ENCODE measurements at regions not wholly inside any gene's neighbourhood (a gene's known extent, or its start where the extent isn't known, plus 50 kb on each side); places are given as distances from the start of the nearest gene placed in this dataset.

GRCh38 chr11:86193297-86194095 is 51.1 kb upstream of the EED start:
- no peaks in the 10 kb centered on the region for H3K36me3 ChIP-seq (ENCODE audit: control insufficient read depth in 2 of 2, extremely low read depth in 1 of 2, insufficient read depth in 2 of 2, low read length in 2 of 2)
- H2AFZ ChIP-seq (ENCODE audit: low read depth, low read length): peak overlapping the region; percentile 95
- peak; percentile 84 for DNase-seq (ENCODE audit: low read depth, low spot score)
- no peaks in the 10 kb centered on the region for H3K9me3 ChIP-seq (replicated peaks; ENCODE audit: control insufficient read depth, insufficient read depth, low read length)
- dilution Hi-C loops (cut with MboI; ENCODE audit: extremely low pct_ligation_motif_present, low sequenced_read_pairs): no loop called here
- ChIA-PET POLR2A (interaction anchor here (0.9 to 2.1 kb wide), 3 partner anchors 20 to 126 kb away, joined by 4 to 18 read pairs (median 8); partner anchors contain the start of gene PICALM), CTCF (interaction anchor here (0.7 to 12.0 kb wide), 53 partner anchors 11 to 338 kb away, joined by 3 to 213 read pairs (median 5); partner anchors contain the start of genes CCDC83 and PICALM)
- H3K27me3 ChIP-seq (ENCODE audit: control insufficient read depth in 2 of 2, insufficient read depth in 2 of 2, low read length in 2 of 2): no peaks in the 10 kb centered on the region
- H3K4me1 ChIP-seq (ENCODE audit: control insufficient read depth, extremely low read depth, insufficient read depth, low read length): peaks cover 10% of the 10 kb centered on the region
- intact Hi-C loops (cut with micrococcal nuclease): loop anchor here (1.0 kb wide), 4 partner anchors 19 to 252 kb away; partner anchors contain the start of gene PICALM
- no peak for TF ChIP-seq POLR2A (IDR thresholded peaks at IDR 0.05; ENCODE audit: low read depth, low read length)
- no peak for TF ChIP-seq MAX (IDR thresholded peaks at IDR 0.05; ENCODE audit: insufficient read depth, insufficient read length)
- TF ChIP-seq FOS (IDR thresholded peaks at IDR 0.05; ENCODE audit: borderline replicate concordance, insufficient read depth, low read length): peak; percentile 26
- no peak for TF ChIP-seq EZH2 (IDR thresholded peaks at IDR 0.05; ENCODE audit: borderline replicate concordance, low read depth, low read length, severe bottlenecking)
- TF ChIP-seq CTCF (IDR thresholded peaks at IDR 0.05; ENCODE audit: extremely low read depth in 1 of 2, insufficient read depth in 1 of 2, low read depth in 1 of 2, low read length in 2 of 2): peak; percentile 71 to 75
- TF ChIP-seq POLR2AphosphoS5 (IDR thresholded peaks at IDR 0.05; ENCODE audit: insufficient read depth, low read depth, low read length): peak; percentile 46
- peak; percentile 44 for TF ChIP-seq JUN (IDR thresholded peaks at IDR 0.05; ENCODE audit: borderline replicate concordance, insufficient read depth, insufficient read length, low read depth)
- no peak for TF ChIP-seq MYC (IDR thresholded peaks at IDR 0.05; ENCODE audit: low read depth, low read length)
- TF ChIP-seq GATA2 (IDR thresholded peaks at IDR 0.05; ENCODE audit: insufficient read depth, insufficient read length, low read depth, low read length): peak; percentile 31
- peak overlapping the region in 1 of 3 experiments; percentile 4 for H3K4me3 ChIP-seq (replicated peaks in 1 of 3; ENCODE audit: insufficient read depth in 1 of 3, low read depth in 1 of 3, low read length in 3 of 3)
- H3K9me1 ChIP-seq (replicated peaks; ENCODE audit: control insufficient read depth, extremely low read depth, insufficient read depth, low read length): no peaks in the 10 kb centered on the region
- BruUV-seq (replicated peaks): no TSS peak
- no peaks in the 10 kb centered on the region for H4K20me1 ChIP-seq (replicated peaks; ENCODE audit: control insufficient read depth, extremely low read depth, insufficient read depth, low read length)
- peak overlapping the region; percentile 27 for H3K27ac ChIP-seq (ENCODE audit: insufficient read depth, low read depth, low read length)
- peak overlapping the region; percentile 30 for H3K9ac ChIP-seq (replicated peaks; ENCODE audit: extremely low read depth, insufficient read depth, low read length)
- H3K79me2 ChIP-seq (ENCODE audit: control insufficient read depth, insufficient read depth, low read length): no peaks in the 10 kb centered on the region
- peak overlapping the region; percentile 10 for H3K4me2 ChIP-seq (ENCODE audit: insufficient read depth, low read length)
- peak; percentile 90 for FAIRE-seq

Measured in endothelial cell of umbilical vein (primary cell).